Smooth muscle cell (in vitro differentiated cells): ENCODE measurements at regions not wholly inside any gene's neighbourhood (a gene's known extent, or its start where the extent isn't known, plus 50 kb on each side); places are given as distances from the start of the nearest gene placed in this dataset.

ENCODE experiments used
- DNase-seq: peaks from one replicate; lab custom pipeline; 2025; ENCODE audit not compliant: unreplicated experiment; lab: John Stamatoyannopoulos, UW
- H2AFZ ChIP-seq: fragments of 200-600 bp; sonication (generic); 2 replicates; pipeline ENCODE4 v1.6.0; 2016; ENCODE audit warnings: antibody characterized with exemption, low read depth, mild to moderate bottlenecking
- H3F3A ChIP-seq: fragments of 200-600 bp; sonication (generic); 2 replicates; pipeline ENCODE4 v1.6.0; 2017; ENCODE audit warnings: antibody characterized with exemption, low read depth
- H3K27ac ChIP-seq: fragments of 200-600 bp; sonication (generic); 2 replicates; pipeline ENCODE4 v1.5.1; 2016; ENCODE audit warnings: low read depth, mild to moderate bottlenecking
- H3K27me3 ChIP-seq: fragments of 200-600 bp; sonication (generic); 2 replicates; pipeline ENCODE4 v1.6.1; 2016; ENCODE audit warnings: low read depth, mild to moderate bottlenecking
- H3K36me3 ChIP-seq: fragments of 200-600 bp; sonication (generic); 2 replicates; pipeline ENCODE4 v1.5.1; 2016; ENCODE audit warnings: low read depth
- H3K4me1 ChIP-seq: fragments of 200-600 bp; sonication (generic); 2 replicates; pipeline ENCODE4 v1.5.1; 2016; ENCODE audit warnings: low read depth
- H3K4me2 ChIP-seq: fragments of 200-600 bp; sonication (generic); 2 replicates; pipeline ENCODE4 v1.6.0; 2016; ENCODE audit warnings: mild to moderate bottlenecking
- H3K4me3 ChIP-seq: fragments of 200-600 bp; sonication (generic); 2 replicates; pipeline ENCODE4 v1.5.1; 2016; ENCODE audit warnings: mild to moderate bottlenecking
- H3K79me2 ChIP-seq: fragments of 200-600 bp; sonication (generic); 2 replicates; pipeline ENCODE4 v1.6.0; 2016; ENCODE audit warnings: low read depth, mild to moderate bottlenecking
- H3K9ac ChIP-seq: fragments of 200-600 bp; sonication (generic); 2 replicates; pipeline ENCODE4 v1.6.0; 2016; ENCODE audit warnings: low read depth
- H3K9me3 ChIP-seq: fragments of 200-600 bp; sonication (generic); replicated peaks from 2 replicates; pipeline ENCODE4 v1.5.1; 2016; ENCODE audit warnings: low read depth
- H4K20me1 ChIP-seq: fragments of 200-600 bp; sonication (generic); 2 replicates; pipeline ENCODE4 v1.6.0; 2016; ENCODE audit warnings: low read depth
- CTCF ChIP-seq: fragments of 200-600 bp; sonication (generic); IDR thresholded peaks from 2 replicates; pipeline ENCODE4 v1.5.1; 2017; ENCODE audit warnings: borderline replicate concordance, mild to moderate bottlenecking, antibody characterized with exemption; ENCODE audit not compliant: insufficient read depth, poor library complexity, severe bottlenecking
- WGBS: methylation state at CpG from one replicate; pipeline ENCODE4 v1.1.7; 2016; ENCODE audit warnings: low lambda C conversion rate; 5-methylcytosine and 5-hydroxymethylcytosine counted together

- Histone ChIP-seq H3K79me2 (no peaks in the 10 kb centered on the region), H3K36me3 (no peaks in the 10 kb centered on the region), H3F3A (no peaks in the 10 kb centered on the region)
These were observed 241.5 kb downstream of the SUDS3 start for GRCh38 chr12:118617611-118618450.

GRCh38 chr12:118618695-118619094, 242.3 kb downstream of the SUDS3 start:
- no peak for TF ChIP-seq CTCF
- 60% methylated on average over 1 of the region's 1 CpG for WGBS
- no peaks in the 10 kb centered on the region for H3K9me3 ChIP-seq

More at GRCh38 chr12:118617611-118618450, 241.5 kb downstream of the SUDS3 start:
- H3K4me1 ChIP-seq: no peaks in the 10 kb centered on the region
- H3K9ac ChIP-seq: no peak overlapping the region
- H3K9me3 ChIP-seq: no peaks in the 10 kb centered on the region
- DNase-seq: no peak
- H2AFZ ChIP-seq: no peak overlapping the region
- H3K4me3 ChIP-seq: no peak overlapping the region
- no peak overlapping the region for H3K4me2 ChIP-seq
- no peak overlapping the region for H3K27ac ChIP-seq
- WGBS: 62% methylated on average over 5 of the region's 5 CpGs
- no peaks in the 10 kb centered on the region for H3K27me3 ChIP-seq
- no peak for TF ChIP-seq CTCF
- no peaks in the 10 kb centered on the region for H4K20me1 ChIP-seq

GRCh38 chr12:118625050-118625675, 248.8 kb downstream of the SUDS3 start:
- H3K4me1 ChIP-seq: no peaks in the 10 kb centered on the region
- H3K36me3 ChIP-seq: no peaks in the 10 kb centered on the region
- H4K20me1 ChIP-seq: no peaks in the 10 kb centered on the region
- no peak for TF ChIP-seq CTCF
- H2AFZ ChIP-seq: no peak overlapping the region
- no peaks in the 10 kb centered on the region for H3K27me3 ChIP-seq
- no peak for DNase-seq
- WGBS: 89% methylated on average over 3 of the region's 3 CpGs
- H3K79me2 ChIP-seq: no peaks in the 10 kb centered on the region
- no peak overlapping the region for H3K9ac ChIP-seq
- no peaks in the 10 kb centered on the region for H3F3A ChIP-seq
- H3K27ac ChIP-seq: no peak overlapping the region
- H3K9me3 ChIP-seq: no peaks in the 10 kb centered on the region
- H3K4me2 ChIP-seq: no peak overlapping the region
- no peak overlapping the region for H3K4me3 ChIP-seq

More at GRCh38 chr12:118618695-118619094, 242.3 kb downstream of the SUDS3 start:
- H3K4me2 ChIP-seq: no peak overlapping the region
- no peaks in the 10 kb centered on the region for H3K4me1 ChIP-seq
- H3K79me2 ChIP-seq: no peaks in the 10 kb centered on the region
- no peak overlapping the region for H3K9ac ChIP-seq
- H3K27me3 ChIP-seq: no peaks in the 10 kb centered on the region
- no peaks in the 10 kb centered on the region for H4K20me1 ChIP-seq
- no peaks in the 10 kb centered on the region for H3K36me3 ChIP-seq
- no peak for DNase-seq
- H3F3A ChIP-seq: no peaks in the 10 kb centered on the region
- H3K27ac ChIP-seq: no peak overlapping the region
- H3K4me3 ChIP-seq: no peak overlapping the region
- no peak overlapping the region for H2AFZ ChIP-seq
